ENCODE measurements at regions not wholly inside any gene's neighbourhood (a gene's known extent, or its start where the extent isn't known, plus 50 kb on each side); places are given as distances from the start of the nearest gene placed in this dataset.

DNA sequence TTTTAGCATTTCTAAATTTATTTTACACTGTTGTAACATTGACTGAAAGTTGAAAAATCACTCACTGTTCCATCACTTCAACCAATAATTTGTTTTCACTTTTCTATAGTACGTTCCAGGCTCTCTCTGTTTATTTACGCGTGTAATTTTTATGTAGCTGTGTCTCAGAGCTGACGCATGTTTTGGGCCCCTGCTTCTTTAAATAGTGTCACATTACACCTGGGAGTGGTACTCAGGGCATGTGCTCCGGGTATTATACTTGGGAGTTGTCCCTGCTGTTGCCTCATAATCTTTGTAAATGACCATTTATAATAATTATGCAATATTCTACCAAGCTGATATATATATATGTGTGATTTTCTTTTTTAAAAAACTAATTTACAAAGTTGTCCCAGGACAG lies 132.8 kb upstream of the CPM start:
- H3K4me1 ChIP-seq (ENCODE audit: insufficient read depth, low read length): peaks cover 9% of the 10 kb centered on the region
- no peak overlapping the region for H3K27ac ChIP-seq (ENCODE audit: low read length)

GRCh38 chr12:69066492-69067373 lies 133.8 kb upstream of the CPM start:
- Histone ChIP-seq H3K36me3 (ENCODE audit: insufficient read depth, low read depth, low read length) (no peaks in the 10 kb centered on the region), H3K4me1 (ENCODE audit: insufficient read depth, low read length) (peaks cover 7% of the 10 kb centered on the region), H3K9me3 (ENCODE audit: insufficient read depth, low read depth, low read length) (no peaks in the 10 kb centered on the region), H3K27ac (ENCODE audit: low read length) (no peak overlapping the region), H3K27me3 (ENCODE audit: insufficient read depth, low read length) (no peaks in the 10 kb centered on the region), H3K4me3 (ENCODE audit: low read length) (no peak overlapping the region), H3K9ac (ENCODE audit: low read depth, low read length) (no peak overlapping the region)

More for the DNA sequence above, 132.8 kb upstream of the CPM start:
- Histone ChIP-seq H3K9ac (ENCODE audit: low read depth, low read length) (no peak overlapping the region), H3K4me3 (ENCODE audit: low read length) (no peak overlapping the region), H3K27me3 (ENCODE audit: insufficient read depth, low read length) (no peaks in the 10 kb centered on the region), H3K9me3 (ENCODE audit: insufficient read depth, low read depth, low read length) (no peaks in the 10 kb centered on the region), H3K36me3 (ENCODE audit: insufficient read depth, low read depth, low read length) (no peaks in the 10 kb centered on the region)

DNA sequence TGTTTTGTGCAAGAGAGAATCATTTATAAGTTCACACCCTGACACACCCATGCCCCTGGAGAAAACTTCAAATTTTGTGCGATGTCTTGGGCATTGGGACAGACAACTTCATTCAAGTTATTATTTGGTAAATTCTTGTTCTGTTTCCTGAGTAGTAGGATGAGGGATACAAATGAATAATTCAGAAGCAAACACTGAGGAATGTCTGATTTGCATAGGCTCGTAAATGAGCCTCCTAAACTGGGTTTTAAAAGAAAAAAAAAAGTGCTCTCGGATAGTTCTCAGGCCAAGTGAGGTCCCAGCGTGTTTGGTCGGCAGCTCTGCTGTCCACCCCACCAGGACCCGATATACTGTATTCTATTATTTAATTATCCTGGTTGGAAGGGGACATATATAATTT lies 134.7 kb upstream of the CPM start:
- Histone ChIP-seq H3K27me3 (ENCODE audit: insufficient read depth, low read length) (no peaks in the 10 kb centered on the region), H3K27ac (ENCODE audit: low read length) (no peak overlapping the region), H3K9ac (ENCODE audit: low read depth, low read length) (no peak overlapping the region), H3K36me3 (ENCODE audit: insufficient read depth, low read depth, low read length) (no peaks in the 10 kb centered on the region), H3K4me1 (ENCODE audit: insufficient read depth, low read length) (0 out of 2 replicates have a peak, but pooled peaks cover 3% of the 10 kb centered on the region), H3K4me3 (ENCODE audit: low read length) (no peak overlapping the region), H3K9me3 (ENCODE audit: insufficient read depth, low read depth, low read length) (no peaks in the 10 kb centered on the region)

- no peaks in the 10 kb centered on the region for H3K9me3 ChIP-seq (ENCODE audit: insufficient read depth, low read depth, low read length)
- no peak overlapping the region for H3K4me3 ChIP-seq (ENCODE audit: low read length)
- no peaks in the 10 kb centered on the region for H3K36me3 ChIP-seq (ENCODE audit: insufficient read depth, low read depth, low read length)
- no peak overlapping the region for H3K27ac ChIP-seq (ENCODE audit: low read length)
- H3K4me1 ChIP-seq (ENCODE audit: insufficient read depth, low read length): 0 out of 2 replicates have a peak, but pooled peaks cover 3% of the 10 kb centered on the region
- no peak overlapping the region for H3K9ac ChIP-seq (ENCODE audit: low read depth, low read length)
- no peaks in the 10 kb centered on the region for H3K27me3 ChIP-seq (ENCODE audit: insufficient read depth, low read length)
Observed at GRCh38 chr12:69068448-69068847, 135.5 kb upstream of the CPM start.

DNA sequence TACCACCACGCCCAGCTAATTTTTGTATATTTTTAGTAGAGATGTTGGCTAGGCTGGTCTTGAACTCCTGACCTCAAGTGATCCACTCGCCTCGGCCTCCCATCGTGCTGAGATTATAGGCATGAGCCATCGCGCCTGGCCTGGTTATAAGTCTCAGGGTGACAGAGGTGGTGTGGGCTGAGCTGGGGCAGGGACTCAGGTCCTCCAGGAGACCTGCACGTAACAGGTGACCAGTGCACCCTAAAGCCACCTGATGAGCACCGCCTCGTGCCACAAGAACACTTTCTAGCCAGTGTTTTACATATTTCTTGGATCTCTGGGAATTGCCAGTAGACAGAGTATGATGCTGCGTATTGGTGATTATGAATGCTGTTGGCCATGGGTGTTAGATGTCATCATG lies 136.5 kb upstream of the CPM start:
- 0 out of 2 replicates have a peak, but pooled peaks cover 3% of the 10 kb centered on the region for H3K4me1 ChIP-seq (ENCODE audit: insufficient read depth, low read length)
- no peaks in the 10 kb centered on the region for H3K27me3 ChIP-seq (ENCODE audit: insufficient read depth, low read length)
- no peak overlapping the region for H3K9ac ChIP-seq (ENCODE audit: low read depth, low read length)
- H3K36me3 ChIP-seq (ENCODE audit: insufficient read depth, low read depth, low read length): no peaks in the 10 kb centered on the region
- no peaks in the 10 kb centered on the region for H3K9me3 ChIP-seq (ENCODE audit: insufficient read depth, low read depth, low read length)
- H3K27ac ChIP-seq (ENCODE audit: low read length): no peak overlapping the region
- no peak overlapping the region for H3K4me3 ChIP-seq (ENCODE audit: low read length)

DNA sequence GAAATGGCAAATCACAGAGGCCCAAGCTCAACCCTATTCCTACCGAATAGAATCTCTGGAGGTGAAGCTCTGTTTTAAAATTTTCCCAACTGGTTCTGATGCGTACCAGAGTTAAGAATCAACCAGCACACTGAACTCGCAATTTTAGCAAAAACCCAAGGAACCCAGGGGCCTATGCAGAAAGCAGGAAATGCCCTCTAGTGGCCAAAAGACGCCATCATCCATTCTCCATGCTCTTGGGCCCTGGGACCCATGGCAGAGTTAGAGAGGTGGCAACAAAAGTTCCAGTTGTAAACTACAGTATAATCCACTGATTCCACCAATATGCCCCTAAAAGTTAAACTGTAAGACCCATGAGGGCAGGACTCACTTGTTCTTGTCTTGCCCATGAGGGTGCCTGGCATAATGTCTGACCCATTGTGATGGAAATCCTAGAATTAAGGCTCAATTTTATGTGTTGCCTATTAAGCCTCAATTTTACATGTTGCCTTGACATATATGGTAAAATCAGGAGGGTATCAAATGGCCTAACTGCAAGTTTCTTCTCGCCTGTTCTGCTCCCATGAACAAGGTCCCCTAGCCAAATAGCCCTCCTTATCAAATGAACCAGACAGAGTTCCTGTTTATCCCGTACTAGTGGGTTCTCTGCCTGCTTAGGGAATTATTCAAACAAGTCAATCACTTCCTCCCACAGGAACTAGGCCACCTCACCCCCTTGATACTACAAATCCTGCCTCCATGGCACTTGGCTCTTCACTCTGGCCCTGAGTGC lies 137.5 kb upstream of the CPM start:
- H3K9me3 ChIP-seq (ENCODE audit: insufficient read depth, low read depth, low read length): no peaks in the 10 kb centered on the region
- H3K27me3 ChIP-seq (ENCODE audit: insufficient read depth, low read length): no peaks in the 10 kb centered on the region
- 0 out of 2 replicates have a peak, but pooled peaks cover 3% of the 10 kb centered on the region for H3K4me1 ChIP-seq (ENCODE audit: insufficient read depth, low read length)
- H3K4me3 ChIP-seq (ENCODE audit: low read length): no peak overlapping the region
- no peak overlapping the region for H3K27ac ChIP-seq (ENCODE audit: low read length)
- H3K36me3 ChIP-seq (ENCODE audit: insufficient read depth, low read depth, low read length): no peaks in the 10 kb centered on the region
- H3K9ac ChIP-seq (ENCODE audit: low read depth, low read length): no peak overlapping the region

GRCh38 chr12:69071091-69071370 lies 138.1 kb upstream of the CPM start:
- Histone ChIP-seq H3K36me3 (ENCODE audit: insufficient read depth, low read depth, low read length) (no peaks in the 10 kb centered on the region), H3K27me3 (ENCODE audit: insufficient read depth, low read length) (no peaks in the 10 kb centered on the region), H3K9me3 (ENCODE audit: insufficient read depth, low read depth, low read length) (no peaks in the 10 kb centered on the region), H3K27ac (ENCODE audit: low read length) (no peak overlapping the region), H3K4me1 (ENCODE audit: insufficient read depth, low read length) (0 out of 2 replicates have a peak, but pooled peaks cover 3% of the 10 kb centered on the region), H3K4me3 (ENCODE audit: low read length) (no peak overlapping the region), H3K9ac (ENCODE audit: low read depth, low read length) (no peak overlapping the region)

DNA sequence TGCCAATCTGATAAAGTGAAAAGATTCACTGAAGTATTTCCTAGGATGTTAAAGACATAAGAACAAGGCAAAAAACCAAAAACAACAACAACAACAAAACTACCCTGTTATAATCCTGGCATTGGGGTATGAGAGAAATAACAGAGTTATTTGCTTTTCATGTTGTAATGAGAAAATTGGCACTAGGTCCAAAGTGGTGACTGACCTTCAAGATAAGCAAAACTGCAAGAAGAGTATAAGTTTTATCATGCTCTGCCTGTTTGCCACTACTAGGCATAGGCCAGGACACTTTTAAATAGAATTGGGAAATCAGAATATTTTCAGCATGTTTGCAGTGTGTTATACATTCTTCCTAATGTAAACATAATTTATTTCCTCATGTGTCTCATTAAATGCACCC lies 140.1 kb upstream of the CPM start:
- Histone ChIP-seq H3K9ac (ENCODE audit: low read depth, low read length) (no peak overlapping the region), H3K27me3 (ENCODE audit: insufficient read depth, low read length) (no peaks in the 10 kb centered on the region), H3K9me3 (ENCODE audit: insufficient read depth, low read depth, low read length) (no peaks in the 10 kb centered on the region), H3K36me3 (ENCODE audit: insufficient read depth, low read depth, low read length) (no peaks in the 10 kb centered on the region), H3K4me3 (ENCODE audit: low read length) (no peak overlapping the region), H3K27ac (ENCODE audit: low read length) (no peak overlapping the region), H3K4me1 (ENCODE audit: insufficient read depth, low read length) (no peaks in the 10 kb centered on the region)

DNA sequence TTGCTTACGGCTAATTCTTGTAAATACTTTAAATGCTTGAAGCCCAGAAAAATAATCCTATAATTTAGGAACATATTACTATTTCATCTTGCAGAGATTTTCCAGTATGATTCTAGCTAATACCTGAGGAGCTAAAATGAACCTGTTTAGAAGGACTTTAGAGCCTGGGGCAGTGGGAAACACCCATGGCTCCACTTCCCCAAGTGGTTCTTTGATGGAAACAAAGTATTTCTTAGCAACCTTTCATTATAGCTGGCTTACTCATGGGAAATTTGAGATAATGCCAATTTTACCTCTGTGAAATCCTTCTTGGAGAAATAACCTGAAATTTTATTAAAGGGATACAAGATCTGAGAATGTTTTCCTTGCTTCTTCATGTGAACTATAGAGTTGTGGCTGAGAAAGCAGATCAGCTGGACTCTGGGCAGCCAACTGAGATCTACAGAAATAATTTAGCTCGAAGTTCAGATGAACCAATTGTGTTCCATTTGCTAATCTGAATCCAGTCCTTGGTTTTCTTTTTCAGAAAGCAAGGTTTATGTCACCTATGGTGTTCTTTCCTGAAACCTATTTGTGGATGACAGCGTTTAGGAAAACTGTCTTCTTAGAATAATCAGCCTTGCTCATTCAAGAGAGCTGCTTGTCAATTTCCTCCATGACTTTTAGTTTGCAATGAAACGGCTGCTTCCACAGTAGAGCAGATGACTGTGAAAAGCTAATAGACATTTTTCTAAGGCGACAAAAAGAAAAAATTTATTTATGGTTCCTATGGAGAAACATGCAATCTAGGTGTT lies 141.8 kb upstream of the CPM start:
- H3K4me3 ChIP-seq (ENCODE audit: low read length): no peak overlapping the region
- no peaks in the 10 kb centered on the region for H3K27me3 ChIP-seq (ENCODE audit: insufficient read depth, low read length)
- no peaks in the 10 kb centered on the region for H3K4me1 ChIP-seq (ENCODE audit: insufficient read depth, low read length)
- no peak overlapping the region for H3K27ac ChIP-seq (ENCODE audit: low read length)
- no peak overlapping the region for H3K9ac ChIP-seq (ENCODE audit: low read depth, low read length)
- no peaks in the 10 kb centered on the region for H3K9me3 ChIP-seq (ENCODE audit: insufficient read depth, low read depth, low read length)
- no peaks in the 10 kb centered on the region for H3K36me3 ChIP-seq (ENCODE audit: insufficient read depth, low read depth, low read length)

DNA sequence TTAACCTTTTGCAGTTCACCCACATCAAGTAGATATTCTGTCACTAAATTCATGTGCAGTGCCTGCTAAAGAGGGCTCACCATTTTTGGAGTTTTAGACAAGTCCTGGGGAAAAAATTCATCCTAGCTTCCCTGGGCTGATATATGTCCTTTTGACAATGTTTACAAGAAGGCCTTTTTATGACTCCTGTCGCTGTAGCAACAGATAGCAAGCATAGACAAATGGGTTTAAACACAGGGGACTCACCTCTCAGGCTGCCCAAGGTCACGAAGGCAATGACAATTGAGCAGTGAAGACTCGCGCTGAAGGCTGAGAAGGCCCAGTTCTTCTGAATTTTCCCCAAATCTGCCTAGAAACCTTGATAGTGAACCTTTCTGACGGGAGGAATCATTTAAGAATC lies 150.7 kb upstream of the CPM start:
- Histone ChIP-seq H3K27me3 (ENCODE audit: insufficient read depth, low read length) (no peaks in the 10 kb centered on the region), H3K4me3 (ENCODE audit: low read length) (no peak overlapping the region), H3K9ac (ENCODE audit: low read depth, low read length) (no peak overlapping the region), H3K36me3 (ENCODE audit: insufficient read depth, low read depth, low read length) (no peaks in the 10 kb centered on the region), H3K27ac (ENCODE audit: low read length) (no peak overlapping the region), H3K9me3 (ENCODE audit: insufficient read depth, low read depth, low read length) (no peaks in the 10 kb centered on the region), H3K4me1 (ENCODE audit: insufficient read depth, low read length) (no peaks in the 10 kb centered on the region)

DNA sequence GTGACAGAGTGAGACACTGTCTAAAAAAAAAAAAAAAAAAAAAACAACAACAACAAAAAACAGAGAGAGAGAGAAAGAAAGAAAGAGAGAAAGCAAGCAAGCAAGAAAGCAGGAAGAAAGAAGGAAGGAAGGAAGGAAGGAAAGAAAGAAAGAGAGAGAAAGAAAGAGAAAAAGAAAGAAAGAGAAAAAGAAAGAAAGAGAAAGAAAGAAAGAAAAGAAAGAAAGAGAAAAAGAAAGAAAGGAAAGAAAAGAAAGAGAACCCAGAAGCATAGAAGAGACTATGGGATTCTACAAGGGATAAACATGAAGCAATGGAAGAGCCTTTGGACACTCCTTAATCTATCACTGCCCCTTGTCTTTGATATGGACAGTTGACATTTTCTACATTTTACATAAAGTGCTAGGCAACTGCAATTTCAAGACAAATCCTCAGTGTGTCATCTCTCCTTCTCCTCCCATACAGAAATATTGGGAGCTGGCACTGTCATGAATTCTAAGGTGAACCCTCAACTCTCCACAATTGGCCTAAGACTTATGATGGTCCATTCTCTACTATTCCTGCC lies 151.9 kb upstream of the CPM start:
- Histone ChIP-seq H3K27ac (ENCODE audit: low read length) (no peak overlapping the region), H3K4me1 (ENCODE audit: insufficient read depth, low read length) (no peaks in the 10 kb centered on the region), H3K9me3 (ENCODE audit: insufficient read depth, low read depth, low read length) (no peaks in the 10 kb centered on the region), H3K27me3 (ENCODE audit: insufficient read depth, low read length) (no peaks in the 10 kb centered on the region), H3K36me3 (ENCODE audit: insufficient read depth, low read depth, low read length) (no peaks in the 10 kb centered on the region), H3K9ac (ENCODE audit: low read depth, low read length) (no peak overlapping the region), H3K4me3 (ENCODE audit: low read length) (no peak overlapping the region)

Data from iPS-20b (cell line).